Breast epithelium (tissue), 3 donors: ENCODE measurements at regions not wholly inside any gene's neighbourhood (a gene's known extent, or its start where the extent isn't known, plus 50 kb on each side); places are given as distances from the start of the nearest gene placed in this dataset.

Source experiments
- POLR2A ChIP-seq: fragments of 450-650 bp; IDR thresholded peaks from one replicate; pipeline ENCODE4 v1.6.1; 2016; ENCODE audit warnings: antibody characterized with exemption, mild to moderate bottlenecking, moderate library complexity
- TF ChIP-seq, protein P1 (sequence below), 3 donors: fragments of 450-650 bp; IDR thresholded peaks; one replicate each; pipeline ENCODE4 v1.5.1; 2016 to 2017; ENCODE audit warnings: antibody characterized with exemption in 3 of 3, mild to moderate bottlenecking in 3 of 3, moderate library complexity in 3 of 3

DNA sequence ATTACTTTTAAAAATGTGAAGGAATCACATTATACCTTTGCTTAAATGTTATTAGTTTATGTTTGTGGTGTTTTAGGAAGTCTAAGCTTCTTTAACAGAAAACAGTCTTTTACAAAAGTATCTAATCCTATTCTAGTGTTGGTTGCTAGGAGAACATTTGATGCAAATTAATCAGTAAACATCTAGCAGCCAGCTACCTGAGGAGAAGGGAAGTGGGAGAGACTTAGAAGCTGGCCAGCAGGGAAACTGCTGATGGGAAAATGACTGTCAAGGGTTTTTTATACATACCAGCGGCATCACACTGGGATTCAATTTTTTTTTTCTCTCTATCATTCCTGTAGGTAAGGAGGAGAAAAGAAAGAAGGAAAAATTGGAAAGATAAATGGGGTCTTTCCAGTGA lies 686.0 kb upstream of the MMS22L start:
- TF ChIP-seq, protein P1, sequence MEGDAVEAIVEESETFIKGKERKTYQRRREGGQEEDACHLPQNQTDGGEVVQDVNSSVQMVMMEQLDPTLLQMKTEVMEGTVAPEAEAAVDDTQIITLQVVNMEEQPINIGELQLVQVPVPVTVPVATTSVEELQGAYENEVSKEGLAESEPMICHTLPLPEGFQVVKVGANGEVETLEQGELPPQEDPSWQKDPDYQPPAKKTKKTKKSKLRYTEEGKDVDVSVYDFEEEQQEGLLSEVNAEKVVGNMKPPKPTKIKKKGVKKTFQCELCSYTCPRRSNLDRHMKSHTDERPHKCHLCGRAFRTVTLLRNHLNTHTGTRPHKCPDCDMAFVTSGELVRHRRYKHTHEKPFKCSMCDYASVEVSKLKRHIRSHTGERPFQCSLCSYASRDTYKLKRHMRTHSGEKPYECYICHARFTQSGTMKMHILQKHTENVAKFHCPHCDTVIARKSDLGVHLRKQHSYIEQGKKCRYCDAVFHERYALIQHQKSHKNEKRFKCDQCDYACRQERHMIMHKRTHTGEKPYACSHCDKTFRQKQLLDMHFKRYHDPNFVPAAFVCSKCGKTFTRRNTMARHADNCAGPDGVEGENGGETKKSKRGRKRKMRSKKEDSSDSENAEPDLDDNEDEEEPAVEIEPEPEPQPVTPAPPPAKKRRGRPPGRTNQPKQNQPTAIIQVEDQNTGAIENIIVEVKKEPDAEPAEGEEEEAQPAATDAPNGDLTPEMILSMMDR (IDR thresholded peaks at IDR 0.05), result no peak
- TF ChIP-seq POLR2A, result no peak
